Lower leg skin (tissue), 4 donors: ENCODE measurements at regions not wholly inside any gene's neighbourhood (a gene's known extent, or its start where the extent isn't known, plus 50 kb on each side); places are given as distances from the start of the nearest gene placed in this dataset.

ENCODE experiments used
- DNase-seq, 2 donors: peaks; one replicate each; pipeline ENCODE4 v3.0.0-alpha.2; 2019; ENCODE audit warnings: low spot score in 2 of 2
- H3K4me3 ChIP-seq: fragments of 200-600 bp; sonication (generic); 2 replicates; pipeline ENCODE4 v1.5.1; 2017; ENCODE audit warnings: mild to moderate bottlenecking, low read depth; ENCODE audit not compliant: poor library complexity, severe bottlenecking
- CTCF ChIP-seq, 3 donors: fragments of 450-650 bp; IDR thresholded peaks; one replicate each; pipeline ENCODE4 v1.5.1; 2016; ENCODE audit warnings: antibody characterized with exemption in 3 of 3, mild to moderate bottlenecking in 3 of 3, moderate library complexity in 2 of 3
- POLR2A ChIP-seq, 2 donors: fragments of 450-650 bp; IDR thresholded peaks; one replicate each; pipeline ENCODE4 v1.6.1; 2016 to 2017; ENCODE audit warnings: antibody characterized with exemption in 2 of 2, mild to moderate bottlenecking in 1 of 2, moderate library complexity in 1 of 2
- WGBS, 2 donors: methylation state at CpG; one replicate each; pipeline ENCODE4 v1.1.5; 2018; 5-methylcytosine and 5-hydroxymethylcytosine counted together
- intact Hi-C: fragments of 100-400 bp; cut with DNase I; formaldehyde crosslinking; loops from one replicate; pipeline ENCODE4 v1.15.0; 2023; ENCODE audit warnings: low total_unique reads

- 54 to 58% methylated on average over 2 of the region's 2 CpGs for WGBS, 2 donors
- intact Hi-C loops, result no loop called here
- H3K4me3 ChIP-seq, result no peak overlapping the region
- no peak for DNase-seq
- no peak for TF ChIP-seq CTCF (IDR thresholded peaks at IDR 0.05)
- no peak for TF ChIP-seq POLR2A (IDR thresholded peaks at IDR 0.05)
Measured at GRCh38 chr12:127074161-127074560, 1192.8 kb upstream of the TMEM132C start.

- TF ChIP-seq CTCF (IDR thresholded peaks at IDR 0.05), result no peak
- no peak for TF ChIP-seq POLR2A (IDR thresholded peaks at IDR 0.05)
- no peak overlapping the region for H3K4me3 ChIP-seq
- intact Hi-C loops, result no loop called here
- 90 to 93% methylated on average over 4 of the region's 4 CpGs for WGBS, 2 donors
- DNase-seq, result no peak
Measured at GRCh38 chr12:127075981-127076380, 1191.0 kb upstream of the TMEM132C start.

- 75% methylated on average over 5 of the region's 5 CpGs for WGBS, 2 donors
- intact Hi-C loops, result no loop called here
- no peak overlapping the region for H3K4me3 ChIP-seq
- no peak for DNase-seq
- TF ChIP-seq CTCF (IDR thresholded peaks at IDR 0.05) (no peak), POLR2A (IDR thresholded peaks at IDR 0.05) (no peak)
Measured at GRCh38 chr12:127077262-127078045, 1189.5 kb upstream of the TMEM132C start.

DNA sequence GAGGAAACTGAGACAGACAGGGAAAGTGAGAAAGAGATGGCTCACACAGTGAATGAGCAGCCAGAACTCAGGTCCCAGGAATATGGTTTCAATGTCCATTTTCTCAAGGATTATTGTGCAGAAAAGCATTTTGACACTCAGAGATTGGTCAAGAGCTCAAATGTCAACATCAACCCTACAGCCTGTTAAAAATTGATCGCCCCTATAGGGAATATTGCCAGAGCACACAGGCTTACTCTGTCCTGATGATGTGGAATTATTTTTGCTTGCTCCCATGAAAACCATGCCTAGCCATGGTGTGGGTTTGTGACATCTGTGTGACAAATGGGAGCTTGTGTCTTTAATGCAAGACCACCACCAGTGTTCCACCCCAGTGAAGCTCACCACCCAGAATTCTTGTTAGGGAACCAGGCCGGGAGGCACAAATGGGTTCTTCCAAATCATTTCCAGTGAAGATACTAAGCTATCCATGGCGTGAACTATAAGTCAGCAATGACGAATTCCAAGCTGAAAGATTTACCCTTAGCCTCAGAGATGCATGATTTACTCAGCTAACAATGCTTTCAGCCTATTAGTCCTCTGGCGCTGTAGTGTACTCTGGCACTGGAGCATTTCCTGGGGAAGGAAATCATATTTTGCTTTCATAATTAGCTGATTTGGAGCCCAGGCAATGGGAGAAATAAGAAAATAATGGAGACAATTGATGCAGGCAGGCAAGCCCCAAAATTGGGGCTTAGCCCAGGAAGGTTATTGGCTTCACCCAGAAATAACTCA lies 1188.2 kb upstream of the TMEM132C start:
- DNase-seq, result no peak
- WGBS, 2 donors, result 50 to 79% methylated on average over 5 of the region's 5 CpGs
- intact Hi-C loops, result no loop called here
- H3K4me3 ChIP-seq, result no peak overlapping the region
- TF ChIP-seq POLR2A (IDR thresholded peaks at IDR 0.05) (no peak), CTCF (IDR thresholded peaks at IDR 0.05) (no peak)

DNA sequence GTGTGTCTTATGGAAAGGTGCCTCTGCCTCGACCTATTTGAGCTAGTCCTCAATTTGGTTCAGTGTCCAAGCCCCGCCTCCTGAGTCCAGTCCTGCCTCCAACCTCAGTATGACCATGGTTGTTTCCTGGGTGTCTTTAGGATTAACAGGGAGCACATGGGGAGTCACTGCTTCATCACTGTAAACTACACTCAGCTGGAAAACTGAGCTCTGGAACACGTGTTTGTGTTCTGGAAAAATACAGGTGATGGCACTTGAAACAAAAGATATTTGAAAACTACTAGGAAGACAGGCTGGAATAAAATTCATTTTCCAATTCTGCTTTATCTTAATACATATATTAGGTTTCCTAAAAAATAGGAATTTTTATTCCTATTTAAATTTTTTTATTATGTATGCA lies 1187.3 kb upstream of the TMEM132C start:
- no peak for DNase-seq
- 69 to 78% methylated on average over 3 of the region's 3 CpGs for WGBS, 2 donors
- intact Hi-C loops, result no loop called here
- H3K4me3 ChIP-seq, result no peak overlapping the region
- no peak for TF ChIP-seq CTCF (IDR thresholded peaks at IDR 0.05)
